ENCODE measurements at regions not wholly inside any gene's neighbourhood (a gene's known extent, or its start where the extent isn't known, plus 50 kb on each side); places are given as distances from the start of the nearest gene placed in this dataset.

DNA sequence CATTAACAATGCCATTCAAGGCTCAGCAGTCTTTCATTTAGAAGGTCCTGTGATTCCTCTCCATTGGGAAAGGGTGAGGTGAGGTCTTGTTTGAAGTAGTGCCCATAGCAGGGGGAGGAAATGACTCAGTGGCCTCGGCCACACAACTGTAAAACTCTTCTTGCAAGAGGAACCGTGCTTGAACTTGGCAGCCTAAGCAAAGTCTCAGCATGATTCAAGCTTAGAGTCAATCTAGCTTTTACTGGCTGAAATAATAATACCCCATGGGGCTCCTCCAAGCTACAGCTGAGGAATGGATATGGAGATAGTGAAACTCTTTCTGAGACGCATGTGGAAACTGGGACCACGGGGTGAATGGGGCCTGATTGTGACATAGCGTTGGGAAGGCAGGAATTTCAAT lies 428.2 kb downstream of the BMP2 start:
- TF ChIP-seq EZH2 (IDR thresholded peaks at IDR 0.05; ENCODE audit: insufficient read depth, poor library complexity, severe bottlenecking), result no peak
- TF ChIP-seq EZH2phosphoT487 (IDR thresholded peaks at IDR 0.05; ENCODE audit: insufficient read depth, low read depth), result no peak

All from GM23248 (cell line).